ENCODE measurements at regions not wholly inside any gene's neighbourhood (a gene's known extent, or its start where the extent isn't known, plus 50 kb on each side); places are given as distances from the start of the nearest gene placed in this dataset.
"Not testable (repeated sequence)": the region's sequence is repeated elsewhere in the genome, so short reads cannot be mapped to it uniquely, and the experiment has no call there.

GRCh38 chr7:88614736-88615135 lies 144.8 kb upstream of the ZNF804B start:
- no peak for DNase-seq

- DNase-seq, result no peak
Measured at GRCh38 chr7:88610942-88611341, 148.6 kb upstream of the ZNF804B start.

GRCh38 chr7:88600695-88601094 lies 158.8 kb upstream of the ZNF804B start:
- DNase-seq, result no peak

GRCh38 chr7:88599528-88599927 lies 160.0 kb upstream of the ZNF804B start:
- no peak for DNase-seq

DNA sequence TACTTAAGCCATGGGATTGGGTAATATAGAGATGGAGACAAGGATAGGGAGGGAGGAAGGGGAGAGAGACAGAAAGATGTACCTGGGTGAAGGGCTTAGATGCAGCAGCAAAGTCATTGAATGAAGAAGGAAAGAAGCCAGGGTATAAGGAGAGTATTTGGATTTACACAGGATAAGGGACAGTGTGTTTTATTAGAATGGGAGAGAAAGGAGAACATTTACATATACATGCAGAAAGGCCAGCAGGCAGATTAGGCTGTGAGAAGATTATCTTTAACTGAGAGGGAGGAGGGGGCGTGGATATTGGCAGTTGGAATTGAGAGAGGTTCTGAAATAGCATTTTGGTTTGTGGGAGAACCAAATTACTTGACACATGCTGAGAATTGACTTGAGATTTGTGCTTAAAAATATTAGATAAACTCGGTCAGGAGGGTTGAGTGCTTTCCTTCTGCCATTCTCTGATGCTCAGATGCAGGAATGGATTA lies 161.5 kb upstream of the ZNF804B start:
- no peak for DNase-seq

DNA sequence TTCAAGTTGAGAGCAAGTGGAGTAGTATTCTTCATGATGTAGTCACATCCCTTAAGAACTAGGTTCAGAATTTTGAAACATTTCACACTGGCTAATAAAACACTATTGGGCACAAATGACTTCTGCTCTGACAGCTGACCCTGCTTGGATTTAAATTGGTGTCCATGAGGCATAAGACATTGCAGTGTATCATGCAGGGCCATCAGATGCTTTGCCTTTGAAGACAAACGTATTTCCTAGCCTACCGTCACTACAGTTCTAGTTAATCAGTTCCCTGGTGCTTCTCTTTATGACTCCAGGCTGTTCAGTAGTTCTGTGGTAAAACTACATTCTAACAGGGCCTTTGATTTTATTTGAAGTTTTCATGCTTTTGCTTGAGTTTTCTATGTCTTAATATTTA lies 168.5 kb upstream of the ZNF804B start:
- no peak for DNase-seq

DNA sequence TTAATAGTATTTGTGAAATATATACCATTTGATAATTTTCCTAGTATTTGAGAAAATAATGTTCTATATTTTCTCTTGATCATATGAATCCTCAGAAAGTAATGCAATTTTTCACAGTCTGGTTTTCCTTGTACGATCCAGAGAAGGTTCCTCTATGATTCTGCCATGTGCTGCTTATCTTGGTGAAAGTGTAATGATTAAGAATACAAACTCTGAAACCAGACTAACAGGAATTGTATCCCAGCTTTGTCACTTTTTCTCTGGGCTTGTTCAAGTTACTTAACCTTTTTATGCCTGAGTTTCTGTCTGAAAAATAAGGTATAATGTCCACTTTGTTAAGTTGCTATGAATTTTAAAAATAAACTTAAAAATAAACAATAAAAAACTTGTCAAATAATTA lies 169.6 kb upstream of the ZNF804B start:
- no peak for DNase-seq

DNA sequence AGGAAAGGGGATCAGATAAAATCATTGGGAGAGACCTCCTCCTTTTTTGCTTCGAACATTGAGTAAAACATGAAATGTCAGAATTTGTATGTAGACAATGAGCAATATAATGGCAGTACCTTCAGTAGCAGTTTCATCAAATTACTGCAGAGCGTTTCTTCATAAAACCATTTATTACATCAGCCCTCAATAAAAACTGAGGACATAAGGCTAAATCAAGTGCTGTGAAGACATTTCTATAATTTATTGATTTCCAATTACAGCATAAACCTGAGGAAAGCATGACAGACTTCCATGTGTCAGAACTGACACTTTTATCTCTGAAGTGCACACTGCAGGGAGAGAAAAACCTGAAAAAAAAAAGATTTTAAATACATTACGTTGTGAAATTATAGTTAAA lies 172.6 kb upstream of the ZNF804B start:
- DNase-seq, result no peak

DNA sequence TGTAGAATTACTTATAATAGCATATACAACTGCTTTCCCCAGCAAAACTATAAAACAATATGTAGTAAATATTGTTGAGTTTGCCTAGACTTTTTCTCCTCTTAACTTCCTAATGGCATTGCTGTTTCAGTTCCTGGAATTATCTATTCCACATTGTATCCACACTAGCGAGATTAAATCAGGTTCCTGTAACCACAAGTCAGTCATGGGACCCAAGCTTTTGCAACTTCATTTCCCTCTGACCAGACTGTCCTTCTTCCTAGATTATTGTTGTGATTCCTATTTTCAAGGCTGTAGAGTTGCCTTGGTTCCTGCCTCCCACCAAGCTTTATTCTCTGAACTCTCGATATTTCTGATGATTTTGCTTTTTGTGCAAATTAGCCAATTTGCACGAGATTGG lies 173.3 kb upstream of the ZNF804B start:
- DNase-seq, result no peak

DNA sequence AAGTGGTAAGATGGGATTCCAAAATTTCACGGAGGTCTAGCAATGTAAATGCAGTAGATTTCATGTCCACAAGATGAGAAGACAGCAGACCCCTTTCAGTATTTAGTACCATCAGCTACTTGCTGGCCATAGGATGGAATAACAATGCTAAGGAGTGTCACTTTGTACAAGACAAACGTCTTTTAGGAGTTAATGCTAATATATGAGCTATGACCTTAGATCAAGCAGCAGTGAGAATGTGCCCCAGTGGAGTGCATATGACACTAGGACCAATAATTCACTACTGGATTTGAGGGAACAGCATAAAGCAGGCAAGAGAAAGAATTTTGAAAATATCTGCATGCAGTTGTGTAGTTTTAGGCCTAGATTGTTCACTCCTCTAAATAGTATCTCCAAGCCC lies 182.8 kb upstream of the ZNF804B start:
- no peak for DNase-seq

DNA sequence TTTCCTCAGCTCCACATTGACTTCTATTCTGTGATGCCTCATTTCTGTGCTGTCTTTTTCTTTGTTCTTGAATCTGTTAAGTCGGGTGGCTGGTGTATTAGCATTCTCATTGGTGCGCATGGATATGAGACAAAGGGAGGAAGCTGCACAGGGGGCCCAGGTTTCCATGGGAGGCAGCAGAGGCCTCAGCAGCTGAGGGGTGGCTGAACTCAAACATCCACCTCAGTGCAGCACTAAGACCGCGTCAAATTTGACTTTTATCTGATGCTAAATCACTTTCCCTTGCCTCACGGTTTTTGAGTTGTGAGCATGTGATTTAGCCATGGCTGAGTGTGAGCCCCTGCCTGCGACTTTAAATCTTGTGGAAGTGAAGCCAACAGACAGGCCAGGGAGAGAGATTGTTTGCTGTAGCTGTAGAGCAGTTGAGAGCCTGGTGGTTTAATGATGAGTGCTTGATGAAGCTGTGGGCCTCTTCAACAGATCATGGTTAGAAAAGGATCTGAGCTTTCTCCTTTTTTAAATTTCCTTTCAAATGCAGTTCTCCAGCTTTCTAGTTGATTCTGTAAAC lies 193.3 kb upstream of the ZNF804B start:
- no peak for DNase-seq

DNA sequence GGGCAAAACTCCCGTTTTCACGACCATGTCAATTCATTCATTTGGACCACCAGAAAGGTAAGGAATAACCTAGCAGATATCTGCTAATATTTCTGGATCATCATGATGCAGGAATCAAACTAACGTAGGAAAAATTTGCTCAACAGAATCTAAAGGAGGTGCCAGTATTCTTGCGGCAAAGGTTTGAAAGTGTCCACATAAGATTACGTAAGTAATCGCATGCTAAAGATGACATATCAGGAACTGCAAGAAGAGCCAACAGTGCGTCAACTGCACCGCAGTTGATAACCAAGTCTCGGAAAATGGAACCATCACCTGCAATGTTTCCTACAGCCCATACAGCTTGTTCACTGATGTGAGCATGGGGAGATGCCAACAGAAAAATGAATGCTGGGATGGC lies 194.1 kb upstream of the ZNF804B start:
- no peak for DNase-seq

DNA sequence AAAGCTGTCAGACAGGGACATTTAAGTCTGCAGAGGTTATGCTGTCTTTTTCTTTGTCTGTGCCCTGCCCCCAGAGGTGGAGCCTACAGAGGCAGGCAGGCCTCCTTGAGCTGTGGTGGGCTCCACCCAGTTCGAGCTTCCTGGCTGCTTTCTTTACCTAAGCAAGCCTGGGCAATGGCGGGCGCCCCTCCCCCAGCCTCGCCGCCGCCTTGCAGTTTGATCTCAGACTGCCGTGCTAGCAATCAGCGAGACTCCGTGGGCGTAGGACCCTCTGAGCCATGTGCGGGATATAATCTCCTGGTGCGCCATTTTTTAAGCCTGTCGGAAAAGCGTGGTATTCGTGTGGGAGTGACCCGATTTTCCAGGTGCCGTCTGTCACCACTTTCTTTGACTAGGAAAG lies 203.1 kb upstream of the ZNF804B start:
- not testable (repeated sequence) for DNase-seq

- DNase-seq, result not testable (repeated sequence)
Measured at GRCh38 chr7:88554847-88555246, 204.7 kb upstream of the ZNF804B start.

DNA sequence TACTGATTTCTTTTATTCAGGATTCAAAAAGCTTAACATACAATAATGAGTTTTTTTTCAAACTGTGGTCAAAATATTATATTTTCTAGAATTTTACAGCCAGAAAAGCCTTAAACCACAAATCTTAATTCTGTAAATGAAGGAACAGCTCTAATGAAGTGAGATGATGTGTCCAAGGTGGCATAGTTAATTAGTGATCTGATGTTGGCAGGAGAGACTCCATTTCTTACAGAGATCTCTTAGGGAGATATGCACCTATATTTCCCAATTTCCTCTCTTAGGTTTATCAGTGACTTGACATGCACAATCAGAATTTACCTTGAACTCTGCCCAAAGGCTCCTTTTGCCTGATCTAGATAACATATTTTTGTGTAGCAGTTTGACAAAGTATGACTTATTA lies 211.1 kb upstream of the ZNF804B start:
- no peak for DNase-seq

- no peak for DNase-seq
Measured at GRCh38 chr7:88546808-88547207, 212.7 kb upstream of the ZNF804B start.

GRCh38 chr7:88545663-88546062 lies 213.8 kb upstream of the ZNF804B start:
- no peak for DNase-seq

- no peak for DNase-seq
Measured at GRCh38 chr7:88540012-88540411, 219.5 kb upstream of the ZNF804B start.

GRCh38 chr7:88539518-88539917 lies 220.0 kb upstream of the ZNF804B start:
- no peak for DNase-seq

DNA sequence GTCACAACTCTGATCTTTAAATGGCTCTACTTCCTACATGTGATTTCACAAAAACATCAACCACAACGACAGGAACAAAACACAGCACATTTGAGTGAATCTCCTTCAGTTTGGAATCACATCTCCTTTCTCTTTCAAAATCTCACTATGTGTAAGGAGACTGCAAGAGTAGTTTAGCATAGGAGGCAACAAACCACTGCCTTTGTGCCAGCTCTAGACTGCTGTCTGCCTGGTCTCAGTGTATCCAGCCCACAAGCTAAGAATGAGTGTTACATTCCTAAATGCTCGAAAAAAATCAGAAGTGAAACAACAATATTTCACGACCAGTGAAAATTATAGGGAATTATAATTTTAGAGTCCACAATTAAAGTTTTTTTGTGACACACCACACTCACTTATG lies 217.0 kb upstream of the STEAP4 start:
- no peak for DNase-seq

GRCh38 chr7:88522771-88523293 lies 216.1 kb upstream of the STEAP4 start:
- no peak for DNase-seq

DNA sequence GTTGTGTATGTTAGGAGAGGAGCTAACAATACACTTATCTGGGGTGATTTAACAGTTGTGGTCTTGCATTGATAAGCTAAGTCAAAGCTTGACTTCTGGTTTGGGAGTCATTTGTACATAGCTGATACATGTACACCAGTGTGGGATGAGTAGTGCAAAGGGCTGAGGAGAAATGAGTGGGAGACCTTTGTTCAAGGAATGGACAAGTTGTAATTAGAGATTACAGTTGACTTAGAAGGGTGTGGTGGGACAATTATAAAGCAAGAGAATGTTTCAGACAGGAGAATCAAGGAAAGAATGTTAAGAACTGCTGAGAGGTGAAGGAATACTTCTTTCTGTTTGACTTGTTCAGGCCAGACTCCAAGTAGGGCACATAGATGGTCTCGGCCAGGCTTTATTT lies 209.7 kb upstream of the STEAP4 start:
- DNase-seq, result no peak

GRCh38 chr7:88515301-88515700 lies 208.6 kb upstream of the STEAP4 start:
- no peak for DNase-seq

GRCh38 chr7:88509341-88509740 lies 202.6 kb upstream of the STEAP4 start:
- no peak for DNase-seq

- DNase-seq, result peak; percentile 84
Measured at GRCh38 chr7:88500131-88500530, 193.4 kb upstream of the STEAP4 start.

Data from skin of body (tissue), 1 donor.